ENCODE measurements at regions not wholly inside any gene's neighbourhood (a gene's known extent, or its start where the extent isn't known, plus 50 kb on each side); places are given as distances from the start of the nearest gene placed in this dataset.
"Not testable (repeated sequence)": the region's sequence is repeated elsewhere in the genome, so short reads cannot be mapped to it uniquely, and the experiment has no call there.

DNA sequence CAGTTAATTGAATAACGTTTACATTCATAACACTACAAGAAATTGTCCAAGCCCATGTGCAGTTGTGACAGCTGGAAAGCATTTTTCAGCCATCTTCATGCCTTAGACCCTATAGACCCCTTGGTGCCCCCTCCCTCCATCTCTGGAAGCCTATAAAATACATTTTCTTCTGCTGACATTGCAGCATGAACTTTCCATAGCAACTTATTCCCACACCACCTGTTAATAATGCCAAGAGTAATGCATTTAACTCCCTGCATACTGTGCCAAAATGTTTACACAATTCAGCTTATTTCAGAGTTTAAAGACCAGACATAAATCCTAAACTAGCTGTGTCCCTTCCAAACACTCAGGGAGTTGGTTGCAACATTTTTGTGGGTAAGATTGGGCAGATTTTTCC, 143.0 kb upstream of the ARHGAP20 start:
- peaks cover 0 to 34% (median 3%) of the 10 kb centered on the region in 5 donors for H3K4me1 ChIP-seq (ENCODE audit: control insufficient read depth in 5 of 5, insufficient read depth in 5 of 5, low read length in 5 of 5)
- H3K27me3 ChIP-seq (ENCODE audit: control insufficient read depth in 3 of 3, insufficient read depth in 3 of 3, low read length in 2 of 3): no peaks in the 10 kb centered on the region
- 47 to 76% methylated on average over 1 of the region's 1 CpG for WGBS, 2 donors
- no peaks in the 10 kb centered on the region for H3K9me3 ChIP-seq (ENCODE audit: control insufficient read depth in 4 of 4, insufficient read depth in 3 of 4, low read length in 3 of 4)
- TF ChIP-seq, protein P1, sequence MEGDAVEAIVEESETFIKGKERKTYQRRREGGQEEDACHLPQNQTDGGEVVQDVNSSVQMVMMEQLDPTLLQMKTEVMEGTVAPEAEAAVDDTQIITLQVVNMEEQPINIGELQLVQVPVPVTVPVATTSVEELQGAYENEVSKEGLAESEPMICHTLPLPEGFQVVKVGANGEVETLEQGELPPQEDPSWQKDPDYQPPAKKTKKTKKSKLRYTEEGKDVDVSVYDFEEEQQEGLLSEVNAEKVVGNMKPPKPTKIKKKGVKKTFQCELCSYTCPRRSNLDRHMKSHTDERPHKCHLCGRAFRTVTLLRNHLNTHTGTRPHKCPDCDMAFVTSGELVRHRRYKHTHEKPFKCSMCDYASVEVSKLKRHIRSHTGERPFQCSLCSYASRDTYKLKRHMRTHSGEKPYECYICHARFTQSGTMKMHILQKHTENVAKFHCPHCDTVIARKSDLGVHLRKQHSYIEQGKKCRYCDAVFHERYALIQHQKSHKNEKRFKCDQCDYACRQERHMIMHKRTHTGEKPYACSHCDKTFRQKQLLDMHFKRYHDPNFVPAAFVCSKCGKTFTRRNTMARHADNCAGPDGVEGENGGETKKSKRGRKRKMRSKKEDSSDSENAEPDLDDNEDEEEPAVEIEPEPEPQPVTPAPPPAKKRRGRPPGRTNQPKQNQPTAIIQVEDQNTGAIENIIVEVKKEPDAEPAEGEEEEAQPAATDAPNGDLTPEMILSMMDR (IDR thresholded peaks at IDR 0.05; ENCODE audit: control extremely low read depth, extremely low read depth): no peak
- H3K36me3 ChIP-seq (ENCODE audit: control insufficient read depth in 4 of 4, insufficient read depth in 4 of 4, low read length in 4 of 4): no peaks in the 10 kb centered on the region
- no peak overlapping the region for H3K4me3 ChIP-seq
- no peak overlapping the region for H3K27ac ChIP-seq (ENCODE audit: low read depth in 1 of 2, low read length in 1 of 2)
- ATAC-seq (ENCODE audit: insufficient read depth, low FRiP score) (no peak), DNase-seq (peak; percentile 23 to 78 (median 76))
- no peak overlapping the region for H3K9ac ChIP-seq (ENCODE audit: insufficient read depth in 1 of 2, low read length in 2 of 2)

DNA sequence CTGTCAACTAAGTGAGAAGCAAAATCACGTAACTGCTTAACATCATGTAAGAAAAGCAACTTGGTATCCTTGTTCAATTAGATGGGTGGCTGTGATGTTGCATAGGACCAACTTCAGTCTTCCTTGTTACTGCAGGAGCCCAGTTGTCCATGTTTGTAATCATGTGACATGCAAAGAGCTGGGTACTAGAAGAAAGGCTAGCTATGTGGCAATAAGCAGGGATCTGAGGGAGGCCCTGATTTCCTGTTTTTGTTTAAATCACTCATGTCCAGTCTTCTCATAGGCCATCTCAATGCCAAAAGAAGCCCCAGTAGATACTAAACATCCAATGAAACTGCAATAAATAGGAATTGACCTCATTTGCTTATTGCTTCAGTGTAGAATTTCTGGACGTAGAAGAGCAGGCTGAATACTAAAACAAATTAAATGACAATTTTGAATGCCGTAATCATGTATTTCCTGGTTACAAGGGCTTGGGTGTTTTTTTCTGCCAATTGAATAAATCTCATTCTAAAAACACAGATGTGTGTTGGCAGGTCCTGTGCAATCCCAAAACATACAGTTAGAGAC, 140.8 kb upstream of the ARHGAP20 start:
- Histone ChIP-seq H3K27me3 (ENCODE audit: control insufficient read depth in 3 of 3, insufficient read depth in 3 of 3, low read length in 2 of 3) (no peaks in the 10 kb centered on the region), H3K36me3 (ENCODE audit: control insufficient read depth in 4 of 4, insufficient read depth in 4 of 4, low read length in 4 of 4) (no peaks in the 10 kb centered on the region), H3K9me3 (ENCODE audit: control insufficient read depth in 4 of 4, insufficient read depth in 3 of 4, low read length in 3 of 4) (no peaks in the 10 kb centered on the region), H3K4me1 (ENCODE audit: control insufficient read depth in 5 of 5, insufficient read depth in 5 of 5, low read length in 5 of 5) (peaks cover 0 to 27% (median 0%) of the 10 kb centered on the region in 5 donors), H3K4me3 (no peak overlapping the region), H3K9ac (ENCODE audit: insufficient read depth in 1 of 2, low read length in 2 of 2) (no peak overlapping the region), H3K27ac (ENCODE audit: low read depth in 1 of 2, low read length in 1 of 2) (no peak overlapping the region)
- WGBS, 2 donors: 83 to 92% methylated on average over 3 of the region's 3 CpGs
- peak in 1 of 3 donors; percentile 37 for DNase-seq
- TF ChIP-seq, protein P1 (IDR thresholded peaks at IDR 0.05; ENCODE audit: control extremely low read depth, extremely low read depth): no peak
- no peak for ATAC-seq (ENCODE audit: insufficient read depth, low FRiP score)

DNA sequence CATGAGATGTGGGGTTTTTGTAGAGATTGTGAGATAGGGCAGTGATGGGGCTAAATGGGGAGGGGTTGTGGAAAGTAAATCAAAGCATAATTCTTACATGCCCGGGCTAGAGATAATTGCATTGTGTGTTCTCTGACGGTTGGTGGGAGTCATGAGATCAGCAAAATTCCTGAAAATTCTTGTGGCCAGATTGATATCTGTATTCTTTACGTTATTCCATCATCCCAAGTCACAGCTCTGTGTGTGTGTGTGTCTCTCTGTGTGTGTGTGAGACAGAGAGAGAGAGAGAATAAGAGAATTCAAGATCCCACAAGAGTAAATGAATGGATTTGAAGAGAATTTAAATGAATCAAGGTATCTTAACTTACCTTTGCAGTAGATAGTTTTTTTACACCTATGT, 138.6 kb upstream of the ARHGAP20 start:
- H3K27me3 ChIP-seq (ENCODE audit: control insufficient read depth in 3 of 3, insufficient read depth in 3 of 3, low read length in 2 of 3): no peaks in the 10 kb centered on the region
- TF ChIP-seq, protein P1 (IDR thresholded peaks at IDR 0.05; ENCODE audit: control extremely low read depth, extremely low read depth): no peak
- ATAC-seq (ENCODE audit: insufficient read depth, low FRiP score): no peak
- H3K9me3 ChIP-seq (ENCODE audit: control insufficient read depth in 4 of 4, insufficient read depth in 3 of 4, low read length in 3 of 4): no peaks in the 10 kb centered on the region
- WGBS, 2 donors: 82 to 83% methylated on average over 3 of the region's 3 CpGs
- H3K36me3 ChIP-seq (ENCODE audit: control insufficient read depth in 4 of 4, insufficient read depth in 4 of 4, low read length in 4 of 4): no peaks in the 10 kb centered on the region
- no peak overlapping the region for H3K4me3 ChIP-seq
- no peak for DNase-seq
- H3K27ac ChIP-seq (ENCODE audit: low read depth in 1 of 2, low read length in 1 of 2): no peak overlapping the region
- H3K9ac ChIP-seq (ENCODE audit: insufficient read depth in 1 of 2, low read length in 2 of 2): no peak overlapping the region
- H3K4me1 ChIP-seq (ENCODE audit: control insufficient read depth in 5 of 5, insufficient read depth in 5 of 5, low read length in 5 of 5): peaks cover 0 to 16% (median 0%) of the 10 kb centered on the region in 5 donors

DNA sequence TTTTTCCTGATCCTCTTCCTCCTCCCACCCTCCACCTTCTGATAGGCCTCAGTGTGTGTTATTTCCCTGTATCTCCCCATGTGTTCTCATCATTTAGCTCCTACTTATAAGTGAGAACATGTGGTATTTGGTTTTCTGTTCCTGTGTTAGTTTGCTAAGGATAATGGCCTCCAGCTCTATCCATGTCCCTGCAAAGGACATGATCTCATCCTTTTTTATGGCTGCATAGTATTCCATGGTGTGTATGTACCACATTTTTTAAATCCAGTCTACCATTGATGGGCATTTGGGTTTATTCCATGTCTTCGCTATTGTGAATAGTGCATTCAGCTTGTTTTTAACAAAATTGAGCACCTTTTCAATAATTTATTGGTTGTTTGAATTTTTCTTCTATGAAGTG, 130.8 kb upstream of the ARHGAP20 start:
- ATAC-seq (ENCODE audit: insufficient read depth, low FRiP score); H3K4me3 ChIP-seq; H3K4me1 ChIP-seq (ENCODE audit: control insufficient read depth in 5 of 5, insufficient read depth in 5 of 5, low read length in 5 of 5); H3K9ac ChIP-seq (ENCODE audit: insufficient read depth in 1 of 2, low read length in 2 of 2); H3K27me3 ChIP-seq (ENCODE audit: control insufficient read depth in 3 of 3, insufficient read depth in 3 of 3, low read length in 2 of 3); H3K36me3 ChIP-seq (ENCODE audit: control insufficient read depth in 4 of 4, insufficient read depth in 4 of 4, low read length in 4 of 4); H3K9me3 ChIP-seq (ENCODE audit: control insufficient read depth in 4 of 4, insufficient read depth in 3 of 4, low read length in 3 of 4); H3K27ac ChIP-seq (ENCODE audit: low read depth in 1 of 2, low read length in 1 of 2); DNase-seq: not testable (repeated sequence)
- 91 to 95% methylated on average over 1 of the region's 1 CpG for WGBS, 2 donors
